ENCODE measurements at regions not wholly inside any gene's neighbourhood (a gene's known extent, or its start where the extent isn't known, plus 50 kb on each side); places are given as distances from the start of the nearest gene placed in this dataset.
"Not testable (repeated sequence)": the region's sequence is repeated elsewhere in the genome, so short reads cannot be mapped to it uniquely, and the experiment has no call there.

- TF ChIP-seq CTCF (conservative IDR thresholded peaks at IDR 0.05; ENCODE audit: low read depth, low read length); EZH2phosphoT487 (IDR thresholded peaks at IDR 0.05; ENCODE audit: borderline replicate concordance, low read length); EZH2 (IDR thresholded peaks at IDR 0.05; ENCODE audit: low read length, unreplicated experiment): not testable (repeated sequence)
These were observed 127.5 kb downstream of the TFCP2L1 start for GRCh38 chr2:121157481-121157880.

Data from PC-3 (cell line).